ENCODE measurements at regions not wholly inside any gene's neighbourhood (a gene's known extent, or its start where the extent isn't known, plus 50 kb on each side); places are given as distances from the start of the nearest gene placed in this dataset.
A peak's percentile ranks its signal among the peaks of the same experiment; 100 is the strongest.

DNA sequence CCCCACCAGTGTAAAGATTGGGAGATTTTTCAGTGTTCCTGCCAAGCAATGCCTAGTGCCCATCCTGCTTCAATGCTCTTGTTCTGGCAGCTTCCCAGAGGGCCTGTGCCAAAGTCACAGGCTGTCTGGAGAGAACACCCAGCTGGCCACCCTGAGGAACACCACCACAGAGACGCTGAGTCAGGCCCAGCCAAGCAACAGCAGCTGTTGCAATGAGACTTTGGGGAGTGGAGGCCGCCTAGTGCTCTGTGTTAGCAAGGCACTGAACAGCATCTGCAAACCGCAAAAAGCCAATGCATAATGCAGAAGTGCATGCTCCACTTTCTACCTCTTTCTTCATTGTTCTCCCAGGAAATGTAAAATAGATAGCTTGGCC lies 168.1 kb downstream of the NXPE2 start:
- H3K4me3 ChIP-seq (ENCODE audit: low read length) = no peak overlapping the region
- peak; percentile 82 for DNase-seq (ENCODE audit: low read depth, low spot score)

DNA sequence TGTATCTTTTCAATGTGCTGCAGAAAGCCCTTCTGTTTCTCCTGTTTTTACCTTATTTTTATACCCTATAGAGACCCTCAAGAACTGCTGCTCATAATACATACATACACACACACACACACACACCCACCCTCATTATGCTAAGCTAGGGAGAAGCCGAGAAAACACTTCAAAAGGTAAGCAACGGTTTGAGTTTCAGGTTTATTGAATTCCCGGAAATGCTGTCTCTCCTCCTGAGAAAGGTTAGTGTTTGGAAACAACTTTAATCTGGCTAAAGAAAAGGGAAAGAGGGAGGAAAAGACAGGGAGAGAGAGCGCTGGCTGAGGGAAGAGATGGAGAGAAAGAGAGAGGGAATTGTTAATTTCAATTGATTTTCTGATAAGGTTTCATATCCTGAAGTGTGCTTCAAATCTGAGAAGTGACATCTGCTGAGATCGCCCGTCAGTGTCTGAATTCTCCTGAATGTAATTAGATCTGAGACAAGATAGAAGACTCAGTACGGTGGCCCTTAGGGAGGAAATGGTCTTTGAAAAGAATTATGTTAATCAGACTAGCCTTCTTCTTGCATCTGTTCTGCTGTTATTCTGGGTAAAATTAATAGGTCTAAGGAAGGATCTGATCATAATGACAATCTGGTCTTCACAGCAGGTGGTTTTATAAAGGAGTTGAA lies 169.1 kb downstream of the NXPE2 start:
- no peak for DNase-seq (ENCODE audit: low read depth, low spot score)

DNA sequence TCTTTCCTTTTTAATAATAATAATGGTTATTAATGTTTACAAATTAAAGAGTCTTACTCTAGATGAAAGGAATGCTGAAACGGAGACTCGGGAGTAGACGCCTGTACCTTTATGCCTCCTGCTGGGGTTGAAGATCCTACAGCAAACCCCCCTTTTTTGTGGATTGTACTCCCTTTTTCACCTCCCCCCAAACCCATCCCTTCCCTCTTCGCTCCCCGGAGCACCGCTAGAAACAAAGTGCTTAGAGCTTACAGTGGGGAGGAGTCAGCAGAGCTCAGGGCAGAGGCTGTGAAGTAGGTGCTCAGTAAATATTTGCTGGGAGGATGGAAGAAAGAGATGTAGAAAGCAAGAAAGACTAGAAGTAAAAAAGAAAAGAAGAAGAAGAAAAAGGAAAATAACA lies 169.7 kb downstream of the NXPE2 start:
- no peak for DNase-seq (ENCODE audit: low read depth, low spot score)
- no peak overlapping the region for H3K4me3 ChIP-seq (ENCODE audit: low read length)

More for the DNA sequence above, 169.1 kb downstream of the NXPE2 start:
- H3K4me3 ChIP-seq (ENCODE audit: low read length) = no peak overlapping the region

DNA sequence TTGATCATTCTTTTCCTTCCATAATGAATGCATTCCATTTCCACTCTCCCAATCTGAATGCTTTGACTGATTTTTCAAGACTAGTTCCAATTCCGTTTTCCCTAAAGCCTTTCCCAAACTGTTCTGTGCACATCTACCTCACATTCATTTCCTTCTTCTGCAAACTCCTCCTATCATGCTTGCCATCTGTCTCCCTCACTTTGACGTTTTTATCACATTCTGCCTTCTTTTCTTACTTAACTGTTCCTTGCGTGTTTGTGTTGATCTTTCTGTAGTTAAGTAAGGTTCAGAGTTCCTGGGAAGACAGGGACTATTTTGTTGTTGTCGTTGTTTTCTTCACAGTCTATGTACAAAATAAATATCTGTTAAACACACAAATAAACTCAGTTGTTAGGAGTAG lies 179.0 kb downstream of the NXPE2 start:
- no peak overlapping the region for H3K4me3 ChIP-seq (ENCODE audit: low read length)
- DNase-seq (ENCODE audit: low read depth, low spot score) = no peak

DNA sequence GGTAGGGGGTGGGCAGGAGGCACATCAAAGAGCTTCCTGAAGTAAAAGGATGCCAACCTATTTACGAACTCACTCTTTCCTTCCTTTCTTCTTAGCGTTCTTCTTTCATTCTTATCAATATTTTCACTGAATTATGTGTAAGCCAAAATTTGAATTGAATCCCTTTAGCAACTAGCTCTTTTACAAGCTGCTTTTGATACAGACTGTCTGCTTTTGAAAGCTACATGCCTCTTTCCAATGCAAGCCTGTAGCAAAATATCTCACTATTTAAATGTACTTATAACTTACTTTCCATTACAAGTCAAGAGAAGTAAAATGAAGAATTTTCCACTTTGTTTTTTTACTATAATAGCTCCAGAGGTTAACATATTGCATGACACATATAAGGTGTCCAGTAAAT lies 186.6 kb downstream of the NXPE2 start:
- no peak overlapping the region for H3K4me3 ChIP-seq (ENCODE audit: low read length)
- no peak for DNase-seq (ENCODE audit: low read depth, low spot score)

DNA sequence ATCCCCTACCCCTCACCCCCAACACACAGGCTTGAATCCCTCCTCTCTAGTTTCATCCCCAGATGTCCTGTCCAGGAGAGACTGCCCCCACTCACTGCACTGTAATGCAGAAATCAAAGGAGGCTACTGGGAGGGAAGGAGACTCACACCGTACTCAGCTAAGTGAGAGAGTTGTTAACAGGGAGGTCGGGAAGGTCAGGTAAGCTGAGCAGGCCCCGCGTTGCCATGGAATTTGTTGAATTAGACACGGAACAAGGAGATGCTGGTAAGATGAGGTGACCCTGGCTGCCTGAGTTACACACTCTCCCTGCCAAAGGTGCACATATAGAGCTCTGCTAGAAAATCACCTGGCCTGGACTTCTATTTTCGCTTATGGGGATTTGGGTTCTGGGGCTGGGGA lies 197.9 kb downstream of the NXPE2 start:
- no peak for DNase-seq (ENCODE audit: low read depth, low spot score)
- no peak overlapping the region for H3K4me3 ChIP-seq (ENCODE audit: low read length)

DNA sequence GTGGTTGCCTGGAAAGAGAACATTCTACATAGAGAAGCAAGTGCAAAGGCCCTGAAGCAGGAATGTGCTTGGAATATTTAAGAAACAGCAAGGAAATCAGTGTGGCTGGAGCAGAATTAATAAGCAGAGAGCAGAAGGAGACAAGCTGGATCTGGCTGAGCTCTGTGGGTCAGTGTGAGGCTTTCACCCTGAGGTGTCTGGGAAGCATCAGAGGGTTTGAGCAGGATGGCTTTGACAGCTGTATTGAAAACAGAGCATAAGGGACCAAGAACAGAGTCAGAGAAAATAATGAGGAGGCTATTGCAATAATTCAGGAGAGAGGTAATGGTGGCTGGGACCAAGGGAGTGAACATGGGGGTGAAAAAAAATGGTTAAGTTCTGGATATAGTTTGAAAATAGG lies 199.6 kb downstream of the NXPE2 start:
- no peak overlapping the region for H3K4me3 ChIP-seq (ENCODE audit: low read length)
- no peak for DNase-seq (ENCODE audit: low read depth, low spot score)

DNA sequence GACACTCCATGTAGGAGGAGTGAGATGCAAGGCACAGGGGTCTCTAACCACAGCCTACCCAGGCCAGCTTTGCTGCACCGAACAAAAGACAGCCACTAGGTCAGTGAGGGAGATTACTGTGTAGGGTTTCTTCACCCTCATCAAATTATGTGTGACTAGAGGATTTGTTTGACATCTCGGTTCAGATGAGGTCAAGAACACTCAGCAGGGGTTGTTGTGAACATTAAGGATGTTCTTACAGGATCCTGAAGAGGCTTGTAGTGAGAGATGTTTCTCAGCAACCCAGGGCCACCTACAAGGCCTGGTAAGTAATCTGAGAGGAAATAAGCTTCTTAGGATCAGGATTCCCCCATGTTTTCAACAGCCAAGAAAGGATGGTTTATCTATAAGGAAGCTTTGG lies 202.1 kb downstream of the NXPE2 start:
- no peak for DNase-seq (ENCODE audit: low read depth, low spot score)
- H3K4me3 ChIP-seq (ENCODE audit: low read length) = no peak overlapping the region

DNA sequence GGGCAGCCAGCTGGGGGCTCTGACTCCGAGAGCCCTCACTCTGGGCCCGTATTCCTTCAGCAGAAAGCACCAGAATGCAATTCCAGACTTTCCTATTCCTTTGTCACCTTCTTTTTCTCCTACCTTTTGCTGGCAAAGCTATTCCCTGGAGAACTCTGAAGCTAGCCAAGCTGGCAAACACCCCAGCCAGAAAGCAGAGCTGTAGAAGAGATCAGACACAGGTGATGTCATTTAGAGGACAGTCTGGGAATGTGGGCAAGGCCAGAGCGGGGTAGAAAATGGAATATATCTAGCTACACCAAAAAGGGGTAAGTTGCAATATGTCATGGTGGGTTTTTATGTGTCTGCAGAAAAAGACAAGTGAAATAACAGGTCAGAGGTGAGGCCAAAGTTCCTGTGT lies 205.1 kb downstream of the NXPE2 start:
- DNase-seq (ENCODE audit: low read depth, low spot score) = no peak
- no peak overlapping the region for H3K4me3 ChIP-seq (ENCODE audit: low read length)

DNA sequence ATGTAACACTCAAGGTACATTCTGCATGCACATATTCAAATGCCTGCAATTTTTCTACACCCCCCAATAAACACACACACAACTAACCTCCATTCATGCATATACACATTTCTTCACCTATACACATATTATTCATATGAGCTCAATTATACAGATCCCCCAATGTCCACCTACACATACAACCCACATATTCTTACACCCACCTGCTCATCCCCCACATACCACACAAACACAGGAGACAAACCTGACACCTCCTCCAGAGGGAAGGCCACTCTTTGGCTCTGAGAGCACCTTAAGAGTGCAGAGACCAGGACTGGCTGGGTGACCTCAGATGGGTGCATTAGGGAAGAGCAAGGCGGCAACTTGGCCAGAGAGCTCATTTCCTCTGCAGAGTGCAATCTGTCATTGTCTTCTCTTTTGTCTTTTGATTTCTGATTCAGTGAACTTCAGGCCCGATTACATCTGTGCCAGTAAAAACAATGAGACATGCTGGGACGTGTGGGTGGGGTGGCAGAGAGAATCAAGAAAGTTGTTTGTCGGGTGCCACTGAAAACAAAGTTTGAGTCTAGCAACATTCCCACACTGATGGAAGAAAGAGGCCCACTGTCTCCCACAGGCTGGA lies 208.4 kb downstream of the NXPE2 start:
- H3K4me3 ChIP-seq (ENCODE audit: low read length) = no peak overlapping the region
- no peak for DNase-seq (ENCODE audit: low read depth, low spot score)

DNA sequence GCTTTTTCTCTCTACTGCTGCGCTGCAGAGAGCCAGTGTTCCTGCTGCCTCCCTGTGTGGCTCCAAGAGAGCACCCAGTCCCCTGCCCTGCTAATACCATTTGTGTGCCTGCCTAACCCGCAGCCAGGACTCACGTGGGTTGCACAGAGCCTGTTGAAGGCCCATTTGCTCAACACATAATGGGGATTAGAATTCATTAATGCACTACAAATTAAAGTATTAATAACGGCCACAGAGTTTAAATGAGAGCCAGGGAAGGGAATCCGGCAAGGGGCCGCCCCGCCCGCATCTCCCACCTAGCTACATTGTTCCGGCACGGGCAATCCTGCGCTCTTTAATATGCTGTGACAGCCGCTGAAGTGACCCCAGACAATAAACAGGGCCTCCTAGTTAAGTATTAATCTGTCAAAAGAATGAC lies 211.3 kb downstream of the NXPE2 start:
- H3K4me3 ChIP-seq (ENCODE audit: low read length) = no peak overlapping the region
- no peak for DNase-seq (ENCODE audit: low read depth, low spot score)

DNA sequence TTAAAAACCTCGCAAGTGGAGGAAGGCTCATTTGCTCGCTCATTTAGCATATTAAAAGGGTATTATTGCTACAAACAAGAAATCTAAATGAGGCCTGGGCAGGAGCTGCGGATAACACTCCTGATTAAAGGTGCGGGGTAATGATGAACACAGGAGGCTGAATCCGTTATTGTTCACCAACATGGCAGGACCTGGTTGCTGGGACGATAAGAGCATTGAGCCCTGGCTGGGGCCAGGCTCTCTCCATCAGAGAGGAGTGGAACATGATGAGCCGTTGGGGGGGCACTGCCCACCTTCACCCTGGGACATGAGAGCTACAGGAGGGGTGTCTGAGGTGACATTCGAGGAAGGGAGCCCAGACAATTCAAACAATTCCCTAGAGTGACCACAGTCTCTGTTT lies 211.7 kb downstream of the NXPE2 start:
- H3K4me3 ChIP-seq (ENCODE audit: low read length) = no peak overlapping the region
- no peak for DNase-seq (ENCODE audit: low read depth, low spot score)

DNA sequence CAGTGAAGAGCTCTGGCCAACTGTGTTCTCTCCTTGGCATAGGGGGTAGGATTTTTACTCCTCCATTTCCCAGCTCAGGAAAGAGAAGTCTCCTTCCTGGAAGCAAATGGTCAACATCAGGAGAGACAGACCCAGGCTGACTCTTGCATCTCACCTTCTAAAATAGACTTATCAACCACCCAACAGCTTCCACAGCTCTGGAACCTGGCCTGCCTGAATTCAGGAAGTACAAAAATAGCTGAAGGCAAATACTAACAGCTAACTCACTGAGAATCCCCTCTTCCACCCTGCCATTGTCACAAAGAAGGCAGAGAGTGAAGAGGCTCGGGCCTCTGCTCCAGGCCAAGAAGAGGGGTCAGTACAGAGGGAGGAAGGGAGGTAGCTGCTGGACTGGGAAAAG lies 213.6 kb downstream of the NXPE2 start:
- no peak overlapping the region for H3K4me3 ChIP-seq (ENCODE audit: low read length)

DNA sequence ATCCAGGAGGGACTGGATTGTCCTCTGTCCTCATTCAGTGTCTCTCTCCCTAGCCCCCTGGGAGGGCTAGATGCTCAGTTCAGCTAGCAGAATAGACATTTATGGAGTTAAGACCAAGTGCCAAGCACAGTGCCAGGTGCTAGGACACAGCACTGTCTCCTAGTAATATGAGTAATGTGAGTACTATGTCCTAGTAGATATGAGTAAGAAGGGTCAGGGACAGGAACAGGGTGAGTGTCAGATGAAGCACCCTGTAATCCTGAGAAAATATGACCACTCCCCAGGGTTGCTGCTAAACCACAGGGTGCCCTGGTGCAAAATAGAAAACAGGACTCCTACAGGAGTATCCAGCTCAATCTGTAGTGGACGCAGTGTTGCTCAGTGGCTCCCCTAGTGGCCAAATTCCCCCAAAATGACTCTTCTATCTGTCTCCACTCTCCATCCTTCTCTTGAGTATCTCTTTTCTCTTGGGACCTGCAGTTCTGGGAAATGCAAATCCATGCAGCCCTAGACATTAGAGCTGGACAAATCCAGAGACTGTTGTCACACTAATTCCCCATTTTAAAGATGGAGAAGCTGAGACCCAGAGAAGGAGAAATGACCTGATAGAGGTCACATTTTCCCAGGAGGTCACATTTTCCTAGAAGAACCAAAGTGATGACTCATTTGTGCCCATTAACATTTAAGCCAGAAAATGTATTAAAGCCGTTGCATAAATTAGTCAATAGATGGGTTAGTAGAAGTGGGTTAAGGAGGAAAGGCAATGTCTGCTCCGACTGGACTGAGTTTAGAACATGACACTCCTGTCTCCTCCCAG lies 214.3 kb downstream of the NXPE2 start:
- H3K4me3 ChIP-seq (ENCODE audit: low read length) = no peak overlapping the region
- DNase-seq (ENCODE audit: low read depth, low spot score) = peak; percentile 20

More for the DNA sequence above, 213.6 kb downstream of the NXPE2 start:
- no peak for DNase-seq (ENCODE audit: low read depth, low spot score)

DNA sequence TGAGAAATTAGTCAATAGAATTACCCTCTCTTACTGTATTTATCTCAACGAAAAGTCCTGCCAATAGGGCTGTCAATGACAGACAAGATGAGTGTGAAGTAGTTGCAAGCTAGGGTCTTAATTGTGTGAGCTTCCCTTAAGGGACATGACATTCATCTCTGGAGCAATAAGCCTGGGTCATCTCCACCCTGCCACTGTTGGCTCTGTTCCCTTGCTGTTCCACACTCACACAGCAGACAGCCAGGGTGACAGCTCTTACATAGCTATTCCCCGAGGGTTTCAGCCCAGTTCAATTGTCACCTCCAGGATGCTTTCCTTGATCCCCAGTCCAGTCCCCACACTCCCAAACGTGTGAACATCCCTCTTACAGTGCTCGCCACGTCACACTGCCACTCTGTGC lies 215.0 kb downstream of the NXPE2 start:
- no peak overlapping the region for H3K4me3 ChIP-seq (ENCODE audit: low read length)
- DNase-seq (ENCODE audit: low read depth, low spot score) = no peak

DNA sequence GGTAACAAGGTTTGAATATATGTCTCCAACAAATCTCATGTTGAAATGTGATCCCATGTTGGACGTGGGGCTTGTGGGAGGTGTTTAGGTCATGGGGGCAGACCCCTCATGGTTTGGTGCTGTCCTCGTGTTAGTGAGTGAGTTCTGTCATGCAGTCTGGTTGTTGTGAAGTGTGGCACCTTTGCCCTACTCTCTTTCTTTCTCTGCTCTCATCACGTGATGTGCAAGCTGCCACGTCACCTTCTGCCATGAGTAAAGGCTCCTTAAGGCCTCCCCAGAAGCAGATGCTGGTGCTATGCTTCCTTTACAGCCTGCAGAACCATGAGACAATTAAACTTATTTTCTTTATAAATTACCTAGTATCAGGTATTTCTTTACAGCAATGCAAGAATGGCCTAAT lies 218.3 kb downstream of the NXPE2 start:
- H3K4me3 ChIP-seq (ENCODE audit: low read length) = no peak overlapping the region
- DNase-seq (ENCODE audit: low read depth, low spot score) = no peak

DNA sequence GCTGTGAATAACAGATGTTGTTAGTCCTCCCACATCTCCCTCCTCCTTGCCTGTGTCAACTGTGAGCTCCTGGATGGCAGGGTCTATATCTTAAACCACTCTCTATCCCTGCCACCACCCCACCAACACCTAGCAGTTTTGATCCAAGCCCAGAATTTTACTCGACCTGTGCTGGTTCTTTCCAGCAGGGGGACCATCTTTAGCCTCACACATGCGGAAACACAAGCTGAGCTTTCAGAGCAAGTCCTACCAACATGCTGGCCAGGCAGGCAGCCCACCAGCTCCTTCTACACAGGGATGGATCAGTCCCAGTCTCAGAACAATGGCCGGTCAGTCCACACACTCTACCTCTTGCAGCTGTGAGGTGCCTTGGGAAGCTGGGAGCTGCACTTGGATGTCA lies 231.5 kb downstream of the NXPE2 start:
- no peak overlapping the region for H3K4me3 ChIP-seq (ENCODE audit: low read length)
- no peak for DNase-seq (ENCODE audit: low read depth, low spot score)

DNA sequence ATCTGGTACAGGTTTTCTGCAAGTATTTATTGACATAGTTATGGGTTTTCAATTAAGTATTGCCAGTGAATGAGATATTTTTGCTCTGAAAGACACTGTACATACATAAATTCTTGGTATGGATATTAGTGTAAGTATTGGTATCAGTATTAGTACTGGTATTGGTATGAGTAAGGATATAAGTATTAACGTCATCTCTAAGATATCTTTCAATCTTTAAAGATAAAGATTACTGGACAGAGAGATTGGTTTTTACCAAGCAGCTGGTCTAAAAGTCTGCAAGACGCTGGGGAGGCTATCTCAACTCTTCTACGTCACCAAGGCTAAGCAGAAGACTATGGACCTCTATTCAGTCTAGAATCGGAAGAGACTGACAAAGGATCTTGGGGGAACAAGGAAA lies 234.5 kb downstream of the NXPE2 start:
- no peak overlapping the region for H3K4me3 ChIP-seq (ENCODE audit: low read length)
- no peak for DNase-seq (ENCODE audit: low read depth, low spot score)

DNA sequence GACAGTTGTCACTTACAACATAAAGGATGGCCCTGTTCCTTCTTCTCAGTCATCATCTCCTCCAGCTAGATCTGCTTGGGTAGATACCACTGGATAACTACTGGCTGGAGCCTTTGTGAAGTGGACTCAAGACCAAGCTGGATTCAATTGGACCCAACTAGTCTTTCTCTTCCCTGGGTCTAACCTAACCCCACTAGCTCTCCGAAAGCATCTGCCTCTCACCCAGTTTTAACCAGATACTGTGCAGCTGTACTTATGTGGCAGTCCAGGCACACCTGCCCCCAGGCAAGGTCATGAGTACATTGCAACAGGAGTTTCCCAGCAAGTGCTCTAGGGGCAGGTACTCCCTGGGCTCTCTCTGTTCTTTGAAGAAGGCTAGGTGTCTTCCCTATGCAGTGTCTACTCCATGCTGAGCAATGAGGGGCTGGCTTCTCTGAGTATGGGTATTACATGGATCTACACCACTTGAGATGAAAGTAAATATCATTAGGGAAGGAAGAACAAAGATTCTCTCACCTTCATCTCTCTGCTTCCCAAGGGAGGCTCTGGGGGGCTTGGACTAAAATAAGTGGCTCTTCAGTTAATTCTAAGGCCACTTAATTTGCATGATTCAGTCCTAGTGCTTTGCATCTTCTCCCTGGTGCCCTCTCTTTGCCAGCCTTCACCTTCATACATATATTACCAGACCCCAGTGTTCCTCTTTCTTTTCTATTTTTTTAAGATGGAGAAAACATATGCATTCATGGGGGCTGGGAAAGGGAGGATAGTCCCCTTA lies 236.1 kb downstream of the NXPE2 start:
- H3K4me3 ChIP-seq (ENCODE audit: low read length) = no peak overlapping the region
- no peak for DNase-seq (ENCODE audit: low read depth, low spot score)

Measured in Jurkat, Clone E6-1 (cell line).